HUES6 (cell line): ENCODE measurements at regions not wholly inside any gene's neighbourhood (a gene's known extent, or its start where the extent isn't known, plus 50 kb on each side); places are given as distances from the start of the nearest gene placed in this dataset.
"Not testable (repeated sequence)": the region's sequence is repeated elsewhere in the genome, so short reads cannot be mapped to it uniquely, and the experiment has no call there.

Source experiments
- H3K27ac ChIP-seq: 2 replicates; pipeline ENCODE4 v1.7.0; 2013; ENCODE audit warnings: low read depth, mild to moderate bottlenecking, low read length, inconsistent platforms
- H3K27me3 ChIP-seq: 2 replicates; pipeline ENCODE4 v1.6.1; 2013; ENCODE audit warnings: low read length; ENCODE audit not compliant: control insufficient read depth, insufficient read depth
- H3K36me3 ChIP-seq: 2 replicates; pipeline ENCODE4 v1.6.1; 2013; ENCODE audit warnings: low read length; ENCODE audit not compliant: control insufficient read depth, insufficient read depth
- H3K4me1 ChIP-seq: 2 replicates; pipeline ENCODE4 v1.6.1; 2013; ENCODE audit warnings: low read length; ENCODE audit not compliant: control insufficient read depth, insufficient read depth
- H3K4me3 ChIP-seq: 2 replicates; pipeline ENCODE4 v1.5.1; 2013; ENCODE audit warnings: low read depth, low read length
- H3K9ac ChIP-seq: one replicate; pipeline ENCODE4 v1.6.1; 2013; ENCODE audit warnings: mild to moderate bottlenecking, low read length
- H3K9me3 ChIP-seq: 2 replicates; pipeline ENCODE4 v1.6.1; 2013; ENCODE audit warnings: low read depth, low read length; ENCODE audit not compliant: control insufficient read depth, insufficient read depth

- Histone ChIP-seq H3K36me3 (no peaks in the 10 kb centered on the region), H3K27ac (no peak overlapping the region), H3K9ac (no peak overlapping the region), H3K9me3 (0 out of 2 replicates have a peak, but pooled peaks cover 3% of the 10 kb centered on the region), H3K4me1 (peaks cover 9% of the 10 kb centered on the region; the same call in 1 of the 2 replicates), H3K4me3 (no peak overlapping the region), H3K27me3 (no peaks in the 10 kb centered on the region)
Observed at GRCh38 chr13:76292031-76292430, 594.2 kb downstream of the KCTD12 start.

GRCh38 chr13:76289558-76289957, 596.6 kb downstream of the KCTD12 start:
- no peaks in the 10 kb centered on the region for H3K27me3 ChIP-seq
- H3K4me3 ChIP-seq: no peak overlapping the region
- H3K36me3 ChIP-seq: no peaks in the 10 kb centered on the region
- H3K4me1 ChIP-seq: peaks cover 9% of the 10 kb centered on the region; the same call in 1 of the 2 replicates
- H3K9me3 ChIP-seq: peaks cover 3% of the 10 kb centered on the region; the same call in 1 of the 2 replicates
- no peak overlapping the region for H3K9ac ChIP-seq
- H3K27ac ChIP-seq: no peak overlapping the region

DNA sequence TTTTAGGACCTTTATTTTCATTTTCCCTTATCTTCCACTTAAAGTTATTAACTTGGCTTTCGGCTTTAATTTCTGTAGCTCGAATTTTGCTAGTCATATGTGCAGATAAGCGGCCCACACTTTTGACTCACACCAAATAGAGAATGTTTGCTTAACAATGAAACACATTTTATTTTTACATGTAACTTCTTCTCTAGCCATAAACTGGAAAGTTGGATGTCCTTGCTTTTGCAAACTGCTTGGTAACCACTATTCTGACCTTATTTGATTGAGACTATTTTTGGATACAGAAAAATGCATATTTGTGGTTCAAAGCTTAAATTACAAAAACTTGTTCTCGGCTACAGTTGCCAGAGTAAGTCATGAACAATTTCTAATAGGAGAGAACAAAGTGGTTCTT, 600.0 kb downstream of the KCTD12 start:
- no peak overlapping the region for H3K9ac ChIP-seq
- H3K4me1 ChIP-seq: peaks cover 9% of the 10 kb centered on the region; the same call in 1 of the 2 replicates
- H3K36me3 ChIP-seq: no peaks in the 10 kb centered on the region
- no peak overlapping the region for H3K27ac ChIP-seq
- H3K9me3 ChIP-seq: no peaks in the 10 kb centered on the region; the same call in 1 of the 2 replicates
- no peaks in the 10 kb centered on the region for H3K27me3 ChIP-seq
- H3K4me3 ChIP-seq: no peak overlapping the region

DNA sequence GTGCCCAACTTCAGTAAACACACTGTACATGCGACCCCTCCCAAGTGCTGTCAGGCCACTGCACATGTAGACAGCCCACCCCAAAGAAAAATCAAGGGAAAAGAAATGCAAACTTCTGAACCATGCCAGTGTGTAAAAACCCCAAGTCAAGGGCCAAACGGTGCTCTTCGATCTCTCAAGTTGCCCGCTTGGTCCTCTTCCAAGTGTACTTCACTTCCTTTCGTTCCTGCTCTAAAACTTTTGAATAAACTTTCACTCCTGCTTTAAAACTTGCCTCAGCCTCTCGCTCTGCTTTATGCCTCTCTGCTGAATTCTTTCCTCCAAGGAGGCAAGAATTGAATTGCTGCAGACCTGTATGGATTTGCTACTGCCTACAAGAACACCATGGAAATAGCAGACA, 600.7 kb downstream of the KCTD12 start:
- Histone ChIP-seq H3K9me3 (no peaks in the 10 kb centered on the region; the same call in 1 of the 2 replicates), H3K27ac (no peak overlapping the region), H3K4me1 (peaks cover 9% of the 10 kb centered on the region; the same call in 1 of the 2 replicates), H3K4me3 (no peak overlapping the region), H3K27me3 (no peaks in the 10 kb centered on the region), H3K9ac (no peak overlapping the region), H3K36me3 (no peaks in the 10 kb centered on the region)

DNA sequence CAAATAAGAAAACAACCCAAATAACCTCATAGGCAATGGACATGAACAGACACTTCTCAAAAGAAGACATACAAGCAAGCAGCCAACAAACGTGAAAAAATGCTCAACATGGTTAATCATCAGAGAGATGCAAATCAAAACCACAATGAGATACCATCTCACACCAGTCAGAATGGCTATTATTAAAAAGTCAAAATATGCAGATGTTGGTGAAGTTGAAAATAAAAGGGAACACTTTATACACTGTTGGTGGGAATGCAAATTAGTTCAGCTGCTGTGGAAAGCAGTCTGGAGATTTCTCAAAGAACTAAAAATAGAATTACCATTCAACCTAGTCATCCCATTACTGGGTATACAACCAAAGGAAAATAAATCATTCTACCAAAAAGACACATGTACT, 606.4 kb downstream of the KCTD12 start:
- H3K9me3 ChIP-seq, H3K36me3 ChIP-seq, H3K9ac ChIP-seq, H3K27ac ChIP-seq, H3K4me3 ChIP-seq, H3K27me3 ChIP-seq, H3K4me1 ChIP-seq: not testable (repeated sequence)

DNA sequence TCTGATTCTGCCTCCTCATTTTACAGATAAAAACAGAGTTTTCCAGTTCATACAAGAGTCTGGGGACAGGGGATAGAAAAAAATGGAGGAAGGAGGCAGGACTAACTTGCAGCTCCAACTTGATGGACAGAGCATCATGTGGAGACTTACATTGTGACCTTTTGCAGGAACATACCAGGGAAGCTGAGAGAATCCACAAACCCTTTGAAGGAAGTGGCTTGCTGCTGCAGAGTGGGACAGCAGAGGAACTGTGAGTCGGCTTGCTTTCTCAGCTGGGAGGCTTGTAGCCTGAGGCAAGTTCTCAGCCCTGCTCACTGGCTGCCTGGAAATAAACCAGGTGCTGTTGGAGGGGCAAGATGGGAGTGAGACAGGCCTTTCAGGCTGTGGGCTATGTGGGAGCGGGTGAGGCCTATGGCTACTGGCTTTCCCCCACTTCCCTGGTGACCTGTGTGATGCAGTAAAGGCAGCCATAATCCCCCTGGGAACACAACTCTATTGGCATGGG, 614.4 kb downstream of the KCTD12 start:
- no peaks in the 10 kb centered on the region for H3K36me3 ChIP-seq
- H3K9me3 ChIP-seq: no peaks in the 10 kb centered on the region; the same call in 1 of the 2 replicates
- H3K4me3 ChIP-seq: no peak overlapping the region
- H3K27ac ChIP-seq: no peak overlapping the region
- H3K9ac ChIP-seq: peak overlapping the region; percentile 30
- no peaks in the 10 kb centered on the region for H3K27me3 ChIP-seq
- no peaks in the 10 kb centered on the region for H3K4me1 ChIP-seq

- H3K9ac ChIP-seq, H3K27me3 ChIP-seq, H3K4me3 ChIP-seq, H3K4me1 ChIP-seq, H3K36me3 ChIP-seq, H3K27ac ChIP-seq, H3K9me3 ChIP-seq: not testable (repeated sequence)
Observed at GRCh38 chr13:76268307-76268706, 617.9 kb downstream of the KCTD12 start.

- H3K27ac ChIP-seq: no peak overlapping the region
- H3K4me3 ChIP-seq: no peak overlapping the region
Observed at GRCh38 chr13:76267216-76267615, 619.0 kb downstream of the KCTD12 start.

DNA sequence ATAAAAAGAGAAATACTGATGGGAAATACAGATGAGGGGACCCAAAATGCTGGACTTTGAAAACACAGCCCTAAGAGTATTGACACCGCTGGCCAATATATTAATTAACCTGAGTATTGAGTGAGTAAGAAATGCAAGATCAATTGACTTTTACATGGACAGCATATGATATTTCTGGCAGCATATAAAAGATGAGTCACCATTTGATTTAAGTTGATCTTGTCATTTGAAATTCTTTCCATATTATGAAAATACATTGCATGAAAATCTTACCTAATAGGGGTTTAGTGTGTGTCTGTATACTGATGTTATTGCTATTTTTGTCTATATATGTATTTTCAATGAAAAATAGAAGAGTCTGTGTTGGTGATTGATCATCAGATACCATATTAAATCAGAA, 619.6 kb downstream of the KCTD12 start:
- Histone ChIP-seq H3K36me3 (no peaks in the 10 kb centered on the region), H3K27ac (no peak overlapping the region), H3K9ac (no peak overlapping the region), H3K4me3 (no peak overlapping the region), H3K27me3 (no peaks in the 10 kb centered on the region), H3K9me3 (no peaks in the 10 kb centered on the region), H3K4me1 (no peaks in the 10 kb centered on the region)

More at GRCh38 chr13:76267216-76267615, 619.0 kb downstream of the KCTD12 start:
- H3K36me3 ChIP-seq: no peaks in the 10 kb centered on the region
- H3K9me3 ChIP-seq: no peaks in the 10 kb centered on the region
- no peaks in the 10 kb centered on the region for H3K4me1 ChIP-seq
- H3K27me3 ChIP-seq: no peaks in the 10 kb centered on the region
- H3K9ac ChIP-seq: no peak overlapping the region

DNA sequence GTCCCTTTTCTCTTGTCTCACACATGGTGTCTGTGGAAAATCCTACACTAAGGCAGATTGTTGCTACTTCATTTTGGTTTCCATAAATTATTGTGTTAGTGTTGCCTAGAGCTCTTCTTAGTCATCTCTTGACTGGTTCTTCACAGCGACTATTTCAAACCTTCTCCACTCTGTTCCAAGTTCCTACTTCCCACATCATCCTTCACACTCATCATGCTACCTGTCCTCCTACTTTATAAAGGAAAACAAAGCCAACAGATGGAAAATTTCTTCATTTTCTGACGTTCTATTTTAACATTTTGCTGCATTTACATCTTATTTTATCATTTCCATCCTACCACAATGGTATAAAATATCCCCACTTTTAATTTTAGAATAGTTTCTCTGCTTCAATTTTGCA, 614.1 kb downstream of the LMO7 start:
- H3K27ac ChIP-seq: no peak overlapping the region
- no peak overlapping the region for H3K4me3 ChIP-seq
- H3K27me3 ChIP-seq: no peaks in the 10 kb centered on the region
- H3K9ac ChIP-seq: no peak overlapping the region
- no peaks in the 10 kb centered on the region for H3K36me3 ChIP-seq
- no peaks in the 10 kb centered on the region for H3K9me3 ChIP-seq
- H3K4me1 ChIP-seq: no peaks in the 10 kb centered on the region

DNA sequence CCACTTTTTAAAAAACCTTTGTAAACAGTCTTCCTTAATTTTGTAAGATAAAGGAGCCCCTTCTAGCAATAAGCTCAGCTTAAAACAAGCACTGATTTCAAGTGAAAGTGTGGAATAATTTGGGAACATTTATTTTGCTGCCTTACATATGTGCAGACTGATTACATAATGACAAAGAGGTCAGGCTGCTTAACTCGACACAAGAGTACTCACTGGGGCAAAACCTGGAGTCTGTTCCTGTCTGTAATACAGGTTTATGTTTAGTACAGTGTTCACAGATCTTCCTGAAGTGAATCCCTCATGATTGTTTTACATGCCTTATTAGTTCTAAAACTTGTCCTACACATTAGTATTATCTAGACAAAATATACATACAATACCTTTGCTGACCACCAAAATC, 609.8 kb downstream of the LMO7 start:
- no peak overlapping the region for H3K27ac ChIP-seq
- no peaks in the 10 kb centered on the region for H3K4me1 ChIP-seq
- H3K4me3 ChIP-seq: no peak overlapping the region
- H3K27me3 ChIP-seq: no peaks in the 10 kb centered on the region
- no peak overlapping the region for H3K9ac ChIP-seq
- no peaks in the 10 kb centered on the region for H3K36me3 ChIP-seq
- no peaks in the 10 kb centered on the region for H3K9me3 ChIP-seq

- no peaks in the 10 kb centered on the region for H3K4me1 ChIP-seq
- no peak overlapping the region for H3K4me3 ChIP-seq
Observed at GRCh38 chr13:76245211-76245610, 609.1 kb downstream of the LMO7 start.

More at GRCh38 chr13:76245211-76245610, 609.1 kb downstream of the LMO7 start:
- H3K9ac ChIP-seq: no peak overlapping the region
- no peaks in the 10 kb centered on the region for H3K36me3 ChIP-seq
- no peak overlapping the region for H3K27ac ChIP-seq
- no peaks in the 10 kb centered on the region for H3K27me3 ChIP-seq
- H3K9me3 ChIP-seq: no peaks in the 10 kb centered on the region
